Thyroid gland (tissue), 4 donors: ENCODE measurements at regions not wholly inside any gene's neighbourhood (a gene's known extent, or its start where the extent isn't known, plus 50 kb on each side); places are given as distances from the start of the nearest gene placed in this dataset.
"Not testable (repeated sequence)": the region's sequence is repeated elsewhere in the genome, so short reads cannot be mapped to it uniquely, and the experiment has no call there.

Experiments used
- DNase-seq, 2 donors: peaks; one replicate each; pipeline ENCODE4 v3.0.0-alpha.2; 2019
- H3K27ac ChIP-seq, 3 donors: fragments of 200-600 bp; sonication (generic); 1 replicate in 2 of 3; 2 replicates in 1 of 3; pipeline ENCODE4 v1.5.1; 2016 to 2019; ENCODE audit warnings: mild to moderate bottlenecking in 1 of 3, moderate library complexity in 1 of 3
- H3K27me3 ChIP-seq: fragments of 200-600 bp; sonication (generic); one replicate; pipeline ENCODE4 v1.5.1; 2019
- H3K36me3 ChIP-seq, 2 donors: fragments of 200-600 bp; sonication (generic); one replicate each; pipeline ENCODE4 v1.5.1; 2016 to 2019
- H3K4me1 ChIP-seq, 2 donors: fragments of 200-600 bp; sonication (generic); one replicate each; pipeline ENCODE4 v1.5.1; 2017 to 2019
- H3K4me3 ChIP-seq, 3 donors: fragments of 200-600 bp; sonication (generic); replicated peaks in 1 of 3; 1 replicate in 2 of 3; 2 replicates in 1 of 3; pipeline ENCODE4 v1.5.1; 2016; ENCODE audit warnings: mild to moderate bottlenecking in 1 of 3
- H3K9me3 ChIP-seq: fragments of 200-600 bp; sonication (generic); one replicate; pipeline ENCODE4 v1.5.1; 2017
- CTCF ChIP-seq, 6 experiments: fragments of 200-600 bp in 3 of 6; fragments of 450-650 bp in 3 of 6; sonication (generic) in 3 of 6; IDR thresholded peaks; one replicate each; pipeline ENCODE4 v1.5.1; 2016 to 2019; ENCODE audit warnings: antibody characterized with exemption in 6 of 6, mild to moderate bottlenecking in 2 of 6, inconsistent platforms in 1 of 6, moderate library complexity in 1 of 6
- POLR2A ChIP-seq, 2 donors: fragments of 450-650 bp; IDR thresholded peaks; one replicate each; pipeline ENCODE4 v1.6.1; 2017; ENCODE audit warnings: antibody characterized with exemption in 2 of 2, mild to moderate bottlenecking in 2 of 2, moderate library complexity in 1 of 2
- WGBS, 2 donors: methylation state at CpG; one replicate each; pipeline ENCODE4 v1.1.5; 2017; 5-methylcytosine and 5-hydroxymethylcytosine counted together
- intact Hi-C: fragments of 100-400 bp; cut with DNase I; formaldehyde crosslinking; loops from one replicate; pipeline ENCODE4 v1.15.1; 2023

GRCh38 chr21:25189497-25189896 is 417.8 kb downstream of the MRPL39 start:
- Histone ChIP-seq H3K9me3 (no peaks in the 10 kb centered on the region), H3K27ac (no peak overlapping the region), H3K4me1 (no peaks in the 10 kb centered on the region), H3K4me3 (no peak overlapping the region), H3K36me3 (no peaks in the 10 kb centered on the region), H3K27me3 (no peaks in the 10 kb centered on the region)
- no peak for DNase-seq
- WGBS, 2 donors: 34 to 75% methylated on average over 2 of the region's 2 CpGs
- no peak for TF ChIP-seq CTCF (IDR thresholded peaks at IDR 0.05)
- no peak for TF ChIP-seq POLR2A (IDR thresholded peaks at IDR 0.05)
- intact Hi-C loops: no loop called here

GRCh38 chr21:25188677-25189079 is 418.6 kb downstream of the MRPL39 start:
- TF ChIP-seq CTCF (IDR thresholded peaks at IDR 0.05) (no peak), POLR2A (IDR thresholded peaks at IDR 0.05) (no peak)
- no peaks in the 10 kb centered on the region for H3K9me3 ChIP-seq
- DNase-seq: no peak
- WGBS, 2 donors: 81 to 93% methylated on average over 2 of the region's 2 CpGs
- no peak overlapping the region for H3K27ac ChIP-seq
- H3K27me3 ChIP-seq: no peaks in the 10 kb centered on the region
- no peaks in the 10 kb centered on the region for H3K36me3 ChIP-seq
- no peak overlapping the region for H3K4me3 ChIP-seq
- intact Hi-C loops: no loop called here
- no peaks in the 10 kb centered on the region for H3K4me1 ChIP-seq

- Histone ChIP-seq H3K27me3 (no peaks in the 10 kb centered on the region), H3K36me3 (no peaks in the 10 kb centered on the region), H3K9me3 (no peaks in the 10 kb centered on the region), H3K4me3 (no peak overlapping the region), H3K4me1 (no peaks in the 10 kb centered on the region), H3K27ac (no peak overlapping the region)
- TF ChIP-seq CTCF (IDR thresholded peaks at IDR 0.05): no peak
- no peak for TF ChIP-seq POLR2A (IDR thresholded peaks at IDR 0.05)
- DNase-seq: peak; percentile 71 to 76
- intact Hi-C loops: no loop called here
Observed at GRCh38 chr21:25186273-25186672, 421.0 kb downstream of the MRPL39 start.

- no peak for TF ChIP-seq POLR2A (IDR thresholded peaks at IDR 0.05)
- TF ChIP-seq CTCF (IDR thresholded peaks at IDR 0.05): no peak
- H3K9me3 ChIP-seq: no peaks in the 10 kb centered on the region
- DNase-seq: no peak
- H3K27ac ChIP-seq: no peak overlapping the region
- no peak overlapping the region for H3K4me3 ChIP-seq
- WGBS, 2 donors: 89 to 94% methylated on average over 3 of the region's 3 CpGs
- intact Hi-C loops: no loop called here
- H3K4me1 ChIP-seq: no peaks in the 10 kb centered on the region
- no peaks in the 10 kb centered on the region for H3K36me3 ChIP-seq
- no peaks in the 10 kb centered on the region for H3K27me3 ChIP-seq
Observed at GRCh38 chr21:25183577-25183976, 423.7 kb downstream of the MRPL39 start.

GRCh38 chr21:25181690-25182089 is 425.6 kb downstream of the MRPL39 start:
- intact Hi-C loops, H3K4me1 ChIP-seq, H3K4me3 ChIP-seq, DNase-seq, H3K27me3 ChIP-seq, H3K36me3 ChIP-seq, H3K27ac ChIP-seq, H3K9me3 ChIP-seq: not testable (repeated sequence)
- 87 to 93% methylated on average over 3 of the region's 3 CpGs for WGBS, 2 donors

GRCh38 chr21:25179116-25179515 is 428.2 kb downstream of the MRPL39 start:
- no peak for DNase-seq
- Histone ChIP-seq H3K4me1 (no peaks in the 10 kb centered on the region), H3K4me3 (no peak overlapping the region), H3K36me3 (no peaks in the 10 kb centered on the region), H3K27ac (no peak overlapping the region), H3K27me3 (no peaks in the 10 kb centered on the region), H3K9me3 (no peaks in the 10 kb centered on the region)
- TF ChIP-seq CTCF (IDR thresholded peaks at IDR 0.05) (no peak), POLR2A (IDR thresholded peaks at IDR 0.05) (no peak)
- intact Hi-C loops: no loop called here
- 89 to 95% methylated on average over 1 of the region's 1 CpG for WGBS, 2 donors
